DND-41 (cell line): ENCODE measurements at regions not wholly inside any gene's neighbourhood (a gene's known extent, or its start where the extent isn't known, plus 50 kb on each side); places are given as distances from the start of the nearest gene placed in this dataset.

Experiments
- CTCF ChIP-seq: IDR thresholded peaks from 2 replicates; pipeline ENCODE4 v1.5.1; 2012; ENCODE audit warnings: borderline replicate concordance, low read length, moderate library complexity, mild to moderate bottlenecking; ENCODE audit not compliant: poor library complexity, severe bottlenecking; ENCODE audit errors: extremely low read depth
- EZH2 ChIP-seq: IDR thresholded peaks from 3 replicates; pipeline ENCODE4 v1.6.1; 2012; ENCODE audit warnings: borderline replicate concordance, low read depth, mild to moderate bottlenecking, moderate library complexity, low read length, inconsistent platforms; ENCODE audit not compliant: severe bottlenecking

GRCh38 chr5:15350614-15351013 lies 149.4 kb upstream of the FBXL7 start:
- TF ChIP-seq EZH2 (no peak), CTCF (no peak)
